Umbilical cord (tissue), 1 donor: ENCODE measurements at regions not wholly inside any gene's neighbourhood (a gene's known extent, or its start where the extent isn't known, plus 50 kb on each side); places are given as distances from the start of the nearest gene placed in this dataset.

Experiments
- DNase-seq: peaks from one replicate; pipeline ENCODE4 v3.0.0-alpha.2; 2015; ENCODE audit warnings: low spot score

- no peak for DNase-seq
These were observed 127.3 kb upstream of the SLC34A2 start for GRCh38 chr4:25528391-25528790.

DNA sequence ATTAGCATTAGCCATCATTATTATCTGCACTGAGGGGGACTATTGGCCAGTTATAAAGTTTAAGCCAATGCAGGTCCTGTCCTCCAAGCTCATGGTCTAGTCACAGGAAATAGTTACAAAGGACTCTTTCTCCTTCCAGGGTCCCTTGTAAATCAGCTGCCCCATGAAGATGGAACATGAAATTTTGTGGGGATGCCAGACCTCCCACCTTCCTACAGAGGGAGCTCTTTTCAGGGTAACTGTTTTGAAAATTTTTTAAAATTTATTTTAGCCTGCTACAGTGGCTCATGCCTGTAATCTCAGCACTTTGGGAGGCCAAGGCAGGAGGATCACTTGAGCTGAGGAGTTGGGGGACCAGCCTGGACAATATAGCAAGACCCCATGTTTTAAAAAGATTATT, 124.4 kb upstream of the SLC34A2 start:
- DNase-seq, result no peak

- no peak for DNase-seq
These were observed 123.1 kb upstream of the SLC34A2 start for GRCh38 chr4:25532591-25532990.

- no peak for DNase-seq
These were observed 122.4 kb upstream of the SLC34A2 start for GRCh38 chr4:25533256-25533655.

DNA sequence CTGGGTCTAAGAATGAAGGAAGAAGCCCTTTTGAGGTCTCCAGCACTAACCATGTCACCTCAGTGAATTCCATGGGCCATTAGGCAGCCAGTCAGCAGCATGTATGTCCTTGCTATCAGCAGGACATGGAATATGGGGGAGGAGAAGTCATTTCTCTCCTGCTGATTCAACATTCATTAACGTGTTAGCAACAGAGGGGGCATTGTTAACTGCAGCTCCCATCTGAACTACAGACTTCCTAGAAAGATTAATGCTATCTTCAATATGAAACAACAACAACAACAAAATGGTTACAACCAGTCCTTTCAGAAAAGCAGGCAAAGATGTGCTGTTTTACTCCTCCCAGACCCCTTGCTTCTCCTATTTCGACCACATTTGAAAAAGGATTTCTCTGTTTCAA, 120.4 kb upstream of the SLC34A2 start:
- no peak for DNase-seq

DNA sequence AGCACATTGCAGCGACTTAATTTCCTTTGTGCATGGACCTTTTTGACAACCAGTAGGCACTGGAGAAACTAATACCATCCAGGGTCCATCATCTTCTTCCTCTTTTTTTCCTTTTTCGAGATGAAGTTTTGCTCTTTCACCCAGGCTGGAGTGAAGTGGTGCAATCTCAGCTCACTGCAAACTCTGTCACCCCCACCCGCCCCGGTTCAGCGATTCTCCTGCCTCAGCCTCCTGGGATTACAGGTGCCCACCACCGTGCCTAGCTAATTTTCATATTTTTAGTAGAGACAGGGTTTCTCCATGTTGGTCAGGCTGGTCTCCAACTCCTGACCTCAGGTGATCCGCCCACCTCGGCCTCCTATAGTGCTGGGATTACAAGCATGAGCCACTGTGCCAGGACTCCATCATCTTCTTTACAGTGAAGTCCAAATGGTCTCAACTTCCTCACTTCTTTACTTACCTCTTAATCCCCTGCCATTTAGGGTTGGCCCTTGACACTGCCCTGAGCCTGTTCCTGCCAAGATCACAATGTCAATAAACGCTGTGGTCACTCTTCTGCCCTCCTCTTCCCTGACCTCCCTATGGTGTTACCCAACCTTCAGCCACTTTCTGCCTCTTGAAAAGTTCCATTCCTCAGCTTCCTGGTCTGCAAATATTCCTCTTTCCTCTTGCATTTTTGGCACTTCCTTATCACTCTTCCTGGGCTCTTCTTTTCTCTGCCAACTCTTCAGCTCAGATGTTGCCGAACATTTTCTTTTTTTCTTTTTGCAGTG, 119.8 kb upstream of the SLC34A2 start:
- peak; percentile 19 for DNase-seq

GRCh38 chr4:25536564-25537320, 118.9 kb upstream of the SLC34A2 start:
- DNase-seq, result no peak

- DNase-seq, result no peak
These were observed 117.2 kb upstream of the SLC34A2 start for GRCh38 chr4:25538430-25538829.

- no peak for DNase-seq
These were observed 116.4 kb upstream of the SLC34A2 start for GRCh38 chr4:25539241-25539640.

GRCh38 chr4:25540734-25541133, 114.9 kb upstream of the SLC34A2 start:
- no peak for DNase-seq

DNA sequence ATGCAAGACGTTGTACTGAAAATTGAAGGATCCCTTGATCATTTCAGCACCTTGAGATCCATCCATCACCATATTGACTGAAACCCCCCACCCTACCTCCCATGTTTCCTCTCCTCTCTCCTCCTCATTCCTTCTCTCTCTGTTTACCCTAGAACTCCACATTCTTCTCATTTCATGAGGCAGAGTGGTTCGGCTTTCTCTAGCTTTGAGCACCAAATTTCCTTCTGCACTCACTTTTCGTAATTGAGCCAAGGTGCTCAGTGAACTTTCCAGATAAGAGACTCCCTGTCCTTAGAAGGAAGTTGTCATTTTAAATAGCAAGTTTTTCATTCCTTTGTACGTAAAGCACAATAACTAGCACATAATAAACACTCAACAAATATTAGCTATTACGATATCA, 108.3 kb upstream of the SLC34A2 start:
- no peak for DNase-seq

- no peak for DNase-seq
These were observed 106.2 kb upstream of the SLC34A2 start for GRCh38 chr4:25549413-25549812.

- no peak for DNase-seq
These were observed 105.1 kb upstream of the SLC34A2 start for GRCh38 chr4:25550376-25551030.

- no peak for DNase-seq
These were observed 104.0 kb upstream of the SLC34A2 start for GRCh38 chr4:25551605-25552004.

- no peak for DNase-seq
These were observed 102.9 kb upstream of the SLC34A2 start for GRCh38 chr4:25552580-25553271.

DNA sequence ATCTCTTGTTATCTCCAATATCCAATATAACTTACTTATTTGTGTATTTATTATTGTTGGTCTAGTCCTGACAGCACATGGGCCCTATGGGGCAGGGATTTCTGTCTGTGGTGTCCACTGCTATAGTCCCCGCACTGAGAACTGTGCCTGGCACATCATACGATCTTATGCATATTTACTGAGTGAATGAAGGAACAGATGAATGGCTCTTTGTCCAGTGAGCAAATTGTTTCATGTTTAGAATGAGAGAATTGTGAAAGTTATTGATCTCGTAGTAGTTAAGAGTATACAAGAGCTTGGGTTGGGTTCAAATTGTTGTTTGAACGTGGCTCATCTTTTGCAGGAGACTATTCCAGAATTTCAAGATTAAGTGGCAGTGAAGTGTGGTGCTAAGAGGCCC, 96.1 kb upstream of the SLC34A2 start:
- DNase-seq, result no peak

DNA sequence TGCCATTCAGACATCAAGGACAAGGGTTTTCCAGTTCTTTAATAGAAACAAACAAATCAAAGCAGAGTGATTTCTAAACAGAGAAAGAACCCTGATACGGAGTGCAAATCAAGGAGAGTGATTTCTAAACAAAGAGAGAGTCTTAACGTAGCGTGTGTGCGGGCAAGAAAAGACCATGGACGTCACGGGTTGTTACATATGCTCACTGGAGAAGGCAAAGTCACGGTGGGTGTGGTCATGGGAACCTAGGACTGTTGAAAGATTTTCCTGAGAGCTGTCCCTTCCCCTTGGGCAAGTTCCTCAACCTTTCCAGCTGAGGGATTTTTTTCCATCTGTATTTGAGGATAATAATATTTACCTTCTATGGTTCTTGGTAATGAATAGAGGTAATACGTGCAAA, 95.0 kb upstream of the SLC34A2 start:
- no peak for DNase-seq

GRCh38 chr4:25563071-25563564, 92.5 kb upstream of the SLC34A2 start:
- DNase-seq, result no peak

DNA sequence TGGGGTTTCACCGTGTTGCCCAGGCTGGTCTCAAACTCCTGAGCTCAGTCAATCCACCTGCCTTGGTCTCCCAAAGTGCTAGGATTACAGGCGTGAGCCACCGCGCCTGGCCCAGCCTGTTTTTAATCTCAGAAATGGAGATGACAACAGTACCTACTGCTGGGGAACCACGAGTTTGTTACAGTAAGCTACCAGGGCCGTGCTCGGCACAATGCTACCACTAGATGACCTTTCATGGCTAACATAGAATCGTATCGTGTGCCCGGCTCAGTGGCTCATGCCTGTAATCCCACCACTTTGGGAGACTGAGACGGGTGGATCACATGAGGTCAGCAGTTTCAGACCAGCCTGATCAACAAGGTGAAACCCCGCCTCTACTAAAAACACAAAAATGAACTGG, 90.8 kb upstream of the SLC34A2 start:
- DNase-seq, result no peak

DNA sequence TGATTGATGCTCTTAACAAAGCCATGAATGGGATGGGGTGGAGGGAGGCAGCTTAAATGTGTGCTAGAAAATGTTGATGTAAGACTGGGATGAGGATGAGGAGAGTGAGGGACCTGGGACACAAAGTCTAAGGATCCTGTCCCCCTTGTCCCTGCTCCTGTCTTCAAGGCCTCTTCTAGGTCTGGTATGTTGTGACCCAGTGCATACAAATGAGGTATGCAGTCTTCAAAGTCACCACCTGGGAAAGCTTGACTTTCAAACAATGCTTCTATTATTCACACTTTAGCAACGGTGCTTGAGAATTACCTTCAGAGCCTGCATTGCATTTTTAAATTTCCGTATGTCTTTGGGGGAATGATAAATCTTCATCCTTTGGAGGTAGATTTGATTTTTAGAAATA, 88.4 kb upstream of the SLC34A2 start:
- no peak for DNase-seq

DNA sequence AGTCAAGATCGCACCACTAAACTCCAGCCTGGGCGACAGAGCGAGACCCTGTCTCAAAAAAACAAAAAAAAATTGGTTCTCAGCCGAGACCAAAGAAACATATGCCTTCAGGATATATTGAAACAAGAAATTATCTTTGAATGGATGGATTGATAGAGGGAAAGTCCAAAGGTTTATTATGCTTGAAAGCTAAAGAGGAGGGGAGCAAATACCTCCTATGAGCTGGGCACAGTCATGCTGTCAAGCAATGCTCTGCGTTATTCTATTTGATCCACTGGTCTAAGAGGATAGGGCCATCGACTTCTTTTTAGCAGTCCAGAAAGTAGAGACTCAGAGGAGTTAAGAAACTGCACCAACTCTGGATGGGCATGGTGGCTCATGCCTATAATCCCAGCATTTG, 85.9 kb upstream of the SLC34A2 start:
- DNase-seq, result no peak

DNA sequence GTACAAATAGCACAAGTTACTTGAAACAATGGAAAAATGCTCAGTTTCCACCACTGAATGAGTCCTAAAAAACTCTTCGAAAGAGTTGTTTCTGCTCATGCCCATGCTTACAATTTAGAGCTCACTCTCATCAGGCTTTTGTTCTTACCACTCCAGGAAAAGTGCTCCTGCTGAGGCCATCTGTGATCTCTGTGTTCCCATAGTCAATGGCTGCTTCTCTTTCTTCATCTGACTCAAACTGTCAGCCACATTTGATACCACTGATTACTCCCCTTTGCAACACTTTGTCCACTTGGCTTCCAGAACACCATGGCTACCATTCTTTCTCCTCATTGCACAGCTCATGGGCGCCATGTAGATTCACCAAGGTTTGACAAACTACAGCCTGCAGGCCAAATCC, 80.0 kb upstream of the SLC34A2 start:
- no peak for DNase-seq
